Smooth muscle cell (in vitro differentiated cells): ENCODE measurements at regions not wholly inside any gene's neighbourhood (a gene's known extent, or its start where the extent isn't known, plus 50 kb on each side); places are given as distances from the start of the nearest gene placed in this dataset.
"Not testable (repeated sequence)": the region's sequence is repeated elsewhere in the genome, so short reads cannot be mapped to it uniquely, and the experiment has no call there.

Experiments
- DNase-seq: peaks from one replicate; lab custom pipeline; 2025; ENCODE audit not compliant: unreplicated experiment; lab: John Stamatoyannopoulos, UW
- H2AFZ ChIP-seq: fragments of 200-600 bp; sonication (generic); 2 replicates; pipeline ENCODE4 v1.6.0; 2016; ENCODE audit warnings: antibody characterized with exemption, low read depth, mild to moderate bottlenecking
- H3F3A ChIP-seq: fragments of 200-600 bp; sonication (generic); 2 replicates; pipeline ENCODE4 v1.6.0; 2017; ENCODE audit warnings: antibody characterized with exemption, low read depth
- H3K27ac ChIP-seq: fragments of 200-600 bp; sonication (generic); 2 replicates; pipeline ENCODE4 v1.5.1; 2016; ENCODE audit warnings: low read depth, mild to moderate bottlenecking
- H3K27me3 ChIP-seq: fragments of 200-600 bp; sonication (generic); 2 replicates; pipeline ENCODE4 v1.6.1; 2016; ENCODE audit warnings: low read depth, mild to moderate bottlenecking
- H3K36me3 ChIP-seq: fragments of 200-600 bp; sonication (generic); 2 replicates; pipeline ENCODE4 v1.5.1; 2016; ENCODE audit warnings: low read depth
- H3K4me1 ChIP-seq: fragments of 200-600 bp; sonication (generic); 2 replicates; pipeline ENCODE4 v1.5.1; 2016; ENCODE audit warnings: low read depth
- H3K4me2 ChIP-seq: fragments of 200-600 bp; sonication (generic); 2 replicates; pipeline ENCODE4 v1.6.0; 2016; ENCODE audit warnings: mild to moderate bottlenecking
- H3K4me3 ChIP-seq: fragments of 200-600 bp; sonication (generic); 2 replicates; pipeline ENCODE4 v1.5.1; 2016; ENCODE audit warnings: mild to moderate bottlenecking
- H3K79me2 ChIP-seq: fragments of 200-600 bp; sonication (generic); 2 replicates; pipeline ENCODE4 v1.6.0; 2016; ENCODE audit warnings: low read depth, mild to moderate bottlenecking
- H3K9ac ChIP-seq: fragments of 200-600 bp; sonication (generic); 2 replicates; pipeline ENCODE4 v1.6.0; 2016; ENCODE audit warnings: low read depth
- H3K9me3 ChIP-seq: fragments of 200-600 bp; sonication (generic); replicated peaks from 2 replicates; pipeline ENCODE4 v1.5.1; 2016; ENCODE audit warnings: low read depth
- H4K20me1 ChIP-seq: fragments of 200-600 bp; sonication (generic); 2 replicates; pipeline ENCODE4 v1.6.0; 2016; ENCODE audit warnings: low read depth
- WGBS: methylation state at CpG from one replicate; pipeline ENCODE4 v1.1.7; 2016; ENCODE audit warnings: low lambda C conversion rate; 5-methylcytosine and 5-hydroxymethylcytosine counted together
- TF ChIP-seq, protein P1 (sequence below): fragments of 200-600 bp; sonication (generic); IDR thresholded peaks from 2 replicates; pipeline ENCODE4 v1.5.1; 2017; ENCODE audit warnings: borderline replicate concordance, mild to moderate bottlenecking, antibody characterized with exemption; ENCODE audit not compliant: insufficient read depth, poor library complexity, severe bottlenecking

DNA sequence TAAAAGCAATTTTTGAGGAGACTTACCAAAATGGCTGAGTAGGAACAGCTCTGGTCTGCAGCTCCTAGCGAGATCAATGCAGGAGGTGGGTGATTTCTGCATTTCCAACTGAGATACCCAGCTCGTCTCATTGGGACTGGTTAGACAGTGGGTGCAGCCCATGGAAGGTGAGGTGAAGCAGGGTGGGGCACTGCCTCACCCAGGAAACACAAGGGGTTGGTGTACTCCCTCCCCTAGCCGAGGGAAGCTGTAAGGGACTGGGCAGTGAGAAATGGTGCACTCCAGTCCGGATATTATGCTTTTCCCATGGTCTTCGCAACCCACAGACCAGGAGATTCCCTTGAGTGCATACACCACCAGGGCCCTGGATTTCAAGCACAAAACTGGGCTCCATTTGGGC lies 419.0 kb downstream of the NUP35 start:
- Histone ChIP-seq H2AFZ (no peak overlapping the region), H3K79me2 (no peaks in the 10 kb centered on the region), H3K4me2 (no peak overlapping the region), H3K36me3 (no peaks in the 10 kb centered on the region), H3K4me1 (no peaks in the 10 kb centered on the region), H3K4me3 (no peak overlapping the region), H3K9ac (no peak overlapping the region), H3K9me3 (no peaks in the 10 kb centered on the region), H4K20me1 (no peaks in the 10 kb centered on the region), H3K27ac (no peak overlapping the region), H3F3A (no peaks in the 10 kb centered on the region), H3K27me3 (no peaks in the 10 kb centered on the region)
- WGBS = 92% methylated on average over 5 of the region's 5 CpGs
- TF ChIP-seq, protein P1, sequence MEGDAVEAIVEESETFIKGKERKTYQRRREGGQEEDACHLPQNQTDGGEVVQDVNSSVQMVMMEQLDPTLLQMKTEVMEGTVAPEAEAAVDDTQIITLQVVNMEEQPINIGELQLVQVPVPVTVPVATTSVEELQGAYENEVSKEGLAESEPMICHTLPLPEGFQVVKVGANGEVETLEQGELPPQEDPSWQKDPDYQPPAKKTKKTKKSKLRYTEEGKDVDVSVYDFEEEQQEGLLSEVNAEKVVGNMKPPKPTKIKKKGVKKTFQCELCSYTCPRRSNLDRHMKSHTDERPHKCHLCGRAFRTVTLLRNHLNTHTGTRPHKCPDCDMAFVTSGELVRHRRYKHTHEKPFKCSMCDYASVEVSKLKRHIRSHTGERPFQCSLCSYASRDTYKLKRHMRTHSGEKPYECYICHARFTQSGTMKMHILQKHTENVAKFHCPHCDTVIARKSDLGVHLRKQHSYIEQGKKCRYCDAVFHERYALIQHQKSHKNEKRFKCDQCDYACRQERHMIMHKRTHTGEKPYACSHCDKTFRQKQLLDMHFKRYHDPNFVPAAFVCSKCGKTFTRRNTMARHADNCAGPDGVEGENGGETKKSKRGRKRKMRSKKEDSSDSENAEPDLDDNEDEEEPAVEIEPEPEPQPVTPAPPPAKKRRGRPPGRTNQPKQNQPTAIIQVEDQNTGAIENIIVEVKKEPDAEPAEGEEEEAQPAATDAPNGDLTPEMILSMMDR = no peak
- no peak for DNase-seq

- H3K4me3 ChIP-seq = no peak overlapping the region
- H4K20me1 ChIP-seq = no peaks in the 10 kb centered on the region
- TF ChIP-seq, protein P1 = no peak
- DNase-seq = no peak
- H3K27me3 ChIP-seq = no peaks in the 10 kb centered on the region
- no peak overlapping the region for H3K4me2 ChIP-seq
- no peak overlapping the region for H3K27ac ChIP-seq
- no peaks in the 10 kb centered on the region for H3K79me2 ChIP-seq
- WGBS = 65% methylated on average over 7 of the region's 7 CpGs
- H3K9me3 ChIP-seq = no peaks in the 10 kb centered on the region
- no peak overlapping the region for H3K9ac ChIP-seq
- H3K4me1 ChIP-seq = no peaks in the 10 kb centered on the region
- no peaks in the 10 kb centered on the region for H3F3A ChIP-seq
- H2AFZ ChIP-seq = no peak overlapping the region
- no peaks in the 10 kb centered on the region for H3K36me3 ChIP-seq
Observed at GRCh38 chr2:183543731-183544130, 419.5 kb downstream of the NUP35 start.

- H4K20me1 ChIP-seq, H3K27ac ChIP-seq, H2AFZ ChIP-seq, H3K9ac ChIP-seq, H3K4me2 ChIP-seq, H3K4me1 ChIP-seq, H3K36me3 ChIP-seq, H3F3A ChIP-seq, H3K79me2 ChIP-seq, DNase-seq, H3K27me3 ChIP-seq, H3K4me3 ChIP-seq, H3K9me3 ChIP-seq: not testable (repeated sequence)
- WGBS = 90% methylated on average over 21 of the region's 21 CpGs
Observed at GRCh38 chr2:183546560-183547350, 422.5 kb downstream of the NUP35 start.

GRCh38 chr2:183552716-183553115 lies 428.5 kb downstream of the NUP35 start:
- no peak overlapping the region for H3K4me3 ChIP-seq
- H3K27ac ChIP-seq = no peak overlapping the region
- H3K27me3 ChIP-seq = no peaks in the 10 kb centered on the region
- no peaks in the 10 kb centered on the region for H3K36me3 ChIP-seq
- TF ChIP-seq, protein P1 = no peak
- no peak overlapping the region for H3K9ac ChIP-seq
- no peak for DNase-seq
- no peaks in the 10 kb centered on the region for H3K79me2 ChIP-seq
- no peak overlapping the region for H2AFZ ChIP-seq
- 89% methylated on average over 4 of the region's 4 CpGs for WGBS
- H3F3A ChIP-seq = no peaks in the 10 kb centered on the region
- H3K4me1 ChIP-seq = no peaks in the 10 kb centered on the region
- no peaks in the 10 kb centered on the region for H3K9me3 ChIP-seq
- H4K20me1 ChIP-seq = no peaks in the 10 kb centered on the region
- no peak overlapping the region for H3K4me2 ChIP-seq
